ENCODE measurements at regions not wholly inside any gene's neighbourhood (a gene's known extent, or its start where the extent isn't known, plus 50 kb on each side); places are given as distances from the start of the nearest gene placed in this dataset.
A peak's percentile ranks its signal among the peaks of the same experiment; 100 is the strongest.
"Not testable (repeated sequence)": the region's sequence is repeated elsewhere in the genome, so short reads cannot be mapped to it uniquely, and the experiment has no call there.

- no peak for DNase-seq (ENCODE audit: low read depth)
- no peak for TF ChIP-seq CTCF (conservative IDR thresholded peaks at IDR 0.05; ENCODE audit: low read length)
- no peak overlapping the region for H3K4me3 ChIP-seq (ENCODE audit: low read length)
Observed at GRCh38 chr5:106443746-106444145, 1227.0 kb downstream of the EFNA5 start.

- DNase-seq (ENCODE audit: low read depth), result no peak
- no peak for TF ChIP-seq CTCF (conservative IDR thresholded peaks at IDR 0.05; ENCODE audit: low read length)
- H3K4me3 ChIP-seq (ENCODE audit: low read length), result no peak overlapping the region
Observed at GRCh38 chr5:106435185-106435584, 1235.6 kb downstream of the EFNA5 start.

- not testable (repeated sequence) for H3K4me3 ChIP-seq (ENCODE audit: low read length); DNase-seq (ENCODE audit: low read depth)
Observed at GRCh38 chr5:106430733-106431132, 1240.0 kb downstream of the EFNA5 start.

GRCh38 chr5:106423109-106423897 lies 1247.4 kb downstream of the EFNA5 start:
- no peak for DNase-seq (ENCODE audit: low read depth)
- TF ChIP-seq CTCF (conservative IDR thresholded peaks at IDR 0.05; ENCODE audit: low read length), result no peak
- H3K4me3 ChIP-seq (ENCODE audit: low read length), result no peak overlapping the region

GRCh38 chr5:106420102-106420501 lies 1250.6 kb downstream of the EFNA5 start:
- no peak for DNase-seq (ENCODE audit: low read depth)
- no peak for TF ChIP-seq CTCF (conservative IDR thresholded peaks at IDR 0.05; ENCODE audit: low read length)
- no peak overlapping the region for H3K4me3 ChIP-seq (ENCODE audit: low read length)

GRCh38 chr5:106418196-106418595 lies 1252.5 kb downstream of the EFNA5 start:
- TF ChIP-seq CTCF (conservative IDR thresholded peaks at IDR 0.05; ENCODE audit: low read length), result no peak
- peak; percentile 5 for DNase-seq (ENCODE audit: low read depth)
- no peak overlapping the region for H3K4me3 ChIP-seq (ENCODE audit: low read length)

GRCh38 chr5:106417566-106417965 lies 1253.2 kb downstream of the EFNA5 start:
- no peak for DNase-seq (ENCODE audit: low read depth)
- no peak overlapping the region for H3K4me3 ChIP-seq (ENCODE audit: low read length)
- TF ChIP-seq CTCF (conservative IDR thresholded peaks at IDR 0.05; ENCODE audit: low read length), result no peak
